PFSK-1 (cell line): ENCODE measurements at regions not wholly inside any gene's neighbourhood (a gene's known extent, or its start where the extent isn't known, plus 50 kb on each side); places are given as distances from the start of the nearest gene placed in this dataset.

Source experiments
- FOXP2 ChIP-seq: optimal IDR thresholded peaks from 2 replicates; pipeline ENCODE3; 2011; ENCODE audit warnings: borderline replicate concordance, control low read depth, inconsistent platforms; ENCODE audit not compliant: insufficient read depth; ENCODE audit errors: extremely low read length, extremely low read depth
- POLR2AphosphoS5 ChIP-seq: IDR thresholded peaks from 2 replicates; pipeline ENCODE4 v1.6.1; 2012; ENCODE audit warnings: low read depth, mild to moderate bottlenecking, control low read depth, low read length, moderate library complexity
- REST ChIP-seq, 2 experiments: IDR thresholded peaks; 2 replicates each; pipeline versions ENCODE4 v1.6.1 to v1.8.0; 2011 to 2012; ENCODE audit warnings: low read depth in 2 of 2, low read length in 2 of 2, control low read depth in 1 of 2, inconsistent platforms in 1 of 2, mild to moderate bottlenecking in 1 of 2, moderate library complexity in 1 of 2; ENCODE audit not compliant: insufficient read depth in 1 of 2
- SIN3A ChIP-seq: IDR thresholded peaks from 2 replicates; pipeline ENCODE4 v1.6.1; 2012; ENCODE audit warnings: mild to moderate bottlenecking, low read length, moderate library complexity, borderline replicate concordance; ENCODE audit not compliant: insufficient read depth
- TAF1 ChIP-seq: IDR thresholded peaks from 2 replicates; pipeline ENCODE4 v1.6.1; 2012; ENCODE audit warnings: low read length, control low read depth, borderline replicate concordance; ENCODE audit not compliant: insufficient read depth

- TF ChIP-seq REST (IDR thresholded peaks at IDR 0.05; ENCODE audit: insufficient read depth in 1 of 2, low read depth in 2 of 2, low read length in 2 of 2) (no peak), POLR2AphosphoS5 (no peak), TAF1 (no peak), FOXP2 (no peak), SIN3A (no peak)
Observed at GRCh38 chr10:118924493-118924892, 105.0 kb upstream of the NANOS1 start.
